CD14-positive monocyte (primary cell): ENCODE measurements at regions not wholly inside any gene's neighbourhood (a gene's known extent, or its start where the extent isn't known, plus 50 kb on each side); places are given as distances from the start of the nearest gene placed in this dataset.

Source experiments
- DNase-seq, 3 donors: peaks; one replicate each; pipeline ENCODE4 v3.0.0-alpha.2; 2011 to 2022
- H2AFZ ChIP-seq: 2 replicates; pipeline ENCODE4 v1.6.0; 2012; ENCODE audit warnings: mild to moderate bottlenecking, low read depth, low read length, inconsistent platforms; ENCODE audit not compliant: insufficient read depth, poor library complexity, severe bottlenecking
- H3K27ac ChIP-seq, 2 donors: 1 replicate in 1 of 2; 2 replicates in 1 of 2; pipeline ENCODE4 v1.5.1; 2012 to 2013; ENCODE audit warnings: low read length in 2 of 2, control low read depth in 1 of 2, inconsistent platforms in 1 of 2, low read depth in 1 of 2, mild to moderate bottlenecking in 1 of 2
- H3K27me3 ChIP-seq, 2 donors: one replicate each; pipeline versions ENCODE4 v1.6.0 to v1.6.1; 2011 to 2013; ENCODE audit warnings: low read length in 2 of 2; ENCODE audit not compliant: control insufficient read depth in 2 of 2, insufficient read depth in 2 of 2
- H3K36me3 ChIP-seq, 2 donors: replicated peaks in 1 of 2; 1 replicate in 1 of 2; 2 replicates in 1 of 2; pipeline versions ENCODE4 v1.5.1 to v1.6.1; 2012 to 2013; ENCODE audit warnings: low read length in 2 of 2, control low read depth in 1 of 2, inconsistent platforms in 1 of 2, mild to moderate bottlenecking in 1 of 2; ENCODE audit not compliant: insufficient read depth in 2 of 2, control insufficient read depth in 1 of 2
- H3K4me1 ChIP-seq, 2 donors: 1 replicate in 1 of 2; 2 replicates in 1 of 2; pipeline versions ENCODE4 v1.5.1 to v1.6.1; 2012 to 2013; ENCODE audit warnings: low read length in 2 of 2, control low read depth in 1 of 2, inconsistent platforms in 1 of 2, mild to moderate bottlenecking in 1 of 2, moderate library complexity in 1 of 2; ENCODE audit not compliant: insufficient read depth in 2 of 2, control insufficient read depth in 1 of 2
- H3K4me2 ChIP-seq: replicated peaks from 2 replicates; pipeline ENCODE3; 2012; ENCODE audit warnings: low read length, moderate library complexity, mild to moderate bottlenecking; ENCODE audit not compliant: poor library complexity, severe bottlenecking; ENCODE audit errors: extremely low read depth
- H3K4me3 ChIP-seq, 3 experiments: fragments of 200-600 bp in 1 of 3; sonication (generic) in 1 of 3; replicated peaks in 1 of 3; 1 replicate in 2 of 3; 2 replicates in 1 of 3; pipeline ENCODE4 v1.5.1; 2011 to 2013; ENCODE audit warnings: low read length in 3 of 3, mild to moderate bottlenecking in 3 of 3, control low read depth in 2 of 3, low read depth in 2 of 3, inconsistent platforms in 1 of 3, moderate library complexity in 1 of 3
- H3K79me2 ChIP-seq: 2 replicates; pipeline ENCODE4 v1.6.0; 2012; ENCODE audit warnings: mild to moderate bottlenecking, control low read depth, inconsistent platforms, low read length, moderate library complexity; ENCODE audit not compliant: insufficient read depth
- H3K9ac ChIP-seq: 2 replicates; pipeline ENCODE4 v1.6.0; 2017; ENCODE audit warnings: low read length, mild to moderate bottlenecking; ENCODE audit not compliant: insufficient read depth, poor library complexity, severe bottlenecking
- H3K9me3 ChIP-seq, 2 donors: replicated peaks in 1 of 2; 1 replicate in 1 of 2; 2 replicates in 1 of 2; pipeline versions ENCODE4 v1.5.1 to v1.6.1; 2012 to 2013; ENCODE audit warnings: low read length in 2 of 2, control low read depth in 1 of 2; ENCODE audit not compliant: control insufficient read depth in 1 of 2, insufficient read depth in 1 of 2
- H4K20me1 ChIP-seq: 2 replicates; pipeline ENCODE4 v1.6.0; 2012; ENCODE audit warnings: mild to moderate bottlenecking, low read length, control low read depth, moderate library complexity; ENCODE audit not compliant: insufficient read depth
- H3K27ac Mint-ChIP-seq, 7 donors: one replicate each; pipeline ENCODE4 v1.8.0; 2020; ENCODE audit warnings: mild to moderate bottlenecking in 7 of 7, mixed read lengths in 7 of 7, moderate library complexity in 6 of 7, inconsistent platforms in 2 of 7
- H3K27me3 Mint-ChIP-seq, 3 donors: one replicate each; pipeline ENCODE4 v1.8.0; 2021 to 2022; ENCODE audit warnings: low read depth in 3 of 3, mild to moderate bottlenecking in 3 of 3, mixed read lengths in 3 of 3, moderate library complexity in 3 of 3, inconsistent platforms in 1 of 3
- H3K36me3 Mint-ChIP-seq, 2 donors: one replicate each; pipeline ENCODE4 v1.8.0; 2020; ENCODE audit warnings: mixed read lengths in 2 of 2, inconsistent platforms in 1 of 2, mild to moderate bottlenecking in 1 of 2
- H3K4me1 Mint-ChIP-seq: one replicate; pipeline ENCODE4 v1.8.0; 2020; ENCODE audit warnings: mild to moderate bottlenecking, mixed read lengths
- H3K4me3 Mint-ChIP-seq, 2 donors: one replicate each; pipeline ENCODE4 v1.8.0; 2020; ENCODE audit warnings: mild to moderate bottlenecking in 2 of 2, mixed read lengths in 2 of 2, moderate library complexity in 1 of 2
- H3K9me3 Mint-ChIP-seq, 7 donors: one replicate each; pipeline ENCODE4 v1.8.0; 2020 to 2022; ENCODE audit warnings: mixed read lengths in 7 of 7, mild to moderate bottlenecking in 6 of 7, moderate library complexity in 6 of 7, inconsistent platforms in 2 of 7
- WGBS: methylation state at CpG from one replicate; pipeline ENCODE4 v1.1.5; 2013; ENCODE audit warnings: missing lambda C conversion rate; ENCODE audit not compliant: insufficient coverage; 5-methylcytosine and 5-hydroxymethylcytosine counted together
- intact Hi-C, 2 donors: fragments of 100-400 bp; cut with micrococcal nuclease; formaldehyde crosslinking; loops; one replicate each; pipeline versions ENCODE4 v1.15.0 to v1.15.1; 2023
- TF ChIP-seq, protein P1 (sequence below): fragments of 200-600 bp; IDR thresholded peaks from one replicate; pipeline ENCODE4 v1.8.0; 2022; ENCODE audit warnings: antibody characterized with exemption, mild to moderate bottlenecking

DNA sequence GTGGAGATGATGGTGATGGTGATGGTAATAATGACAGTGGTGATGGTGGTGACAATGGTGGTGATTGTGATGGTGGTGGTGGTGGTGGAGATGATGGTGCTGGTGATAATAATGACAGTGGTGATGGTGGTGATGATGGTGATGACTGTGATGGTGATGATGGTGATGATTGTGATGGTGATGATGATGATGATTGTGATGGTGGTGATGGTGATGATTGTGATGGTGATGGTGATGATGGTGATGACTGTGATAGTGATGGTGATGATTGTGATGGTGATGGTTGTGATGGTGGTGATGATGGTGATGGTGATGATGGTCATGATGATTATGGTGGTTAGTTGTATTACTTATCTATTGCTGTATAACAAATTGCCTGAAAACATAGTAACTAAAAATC is 108.9 kb upstream of the NKX1-1 start:
- Histone ChIP-seq H3K27me3 (peaks cover 0 to 11% of the 10 kb centered on the region in 2 donors), H4K20me1 (no peaks in the 10 kb centered on the region), H3K27ac (no peak overlapping the region), H3K9me3 (peaks cover 0 to 4% of the 10 kb centered on the region in 2 donors), H3K4me1 (peaks cover 0 to 6% of the 10 kb centered on the region in 2 donors), H3K9ac (no peak overlapping the region), H3K36me3 (no peaks in the 10 kb centered on the region), H3K4me3 (no peak overlapping the region), H3K4me2 (no peak overlapping the region), H3K79me2 (no peaks in the 10 kb centered on the region), H2AFZ (no peak overlapping the region)
- intact Hi-C loops, result no loop called here
- Mint-ChIP-seq H3K27ac (no peak overlapping the region), H3K36me3 (no peaks in the 10 kb centered on the region), H3K27me3 (peaks cover 5 to 24% (median 10%) of the 10 kb centered on the region in 3 donors), H3K4me1 (no peaks in the 10 kb centered on the region), H3K4me3 (no peak overlapping the region), H3K9me3 (peaks cover 0 to 4% (median 0%) of the 10 kb centered on the region in 7 donors)
- no peak for DNase-seq
- TF ChIP-seq, protein P1, sequence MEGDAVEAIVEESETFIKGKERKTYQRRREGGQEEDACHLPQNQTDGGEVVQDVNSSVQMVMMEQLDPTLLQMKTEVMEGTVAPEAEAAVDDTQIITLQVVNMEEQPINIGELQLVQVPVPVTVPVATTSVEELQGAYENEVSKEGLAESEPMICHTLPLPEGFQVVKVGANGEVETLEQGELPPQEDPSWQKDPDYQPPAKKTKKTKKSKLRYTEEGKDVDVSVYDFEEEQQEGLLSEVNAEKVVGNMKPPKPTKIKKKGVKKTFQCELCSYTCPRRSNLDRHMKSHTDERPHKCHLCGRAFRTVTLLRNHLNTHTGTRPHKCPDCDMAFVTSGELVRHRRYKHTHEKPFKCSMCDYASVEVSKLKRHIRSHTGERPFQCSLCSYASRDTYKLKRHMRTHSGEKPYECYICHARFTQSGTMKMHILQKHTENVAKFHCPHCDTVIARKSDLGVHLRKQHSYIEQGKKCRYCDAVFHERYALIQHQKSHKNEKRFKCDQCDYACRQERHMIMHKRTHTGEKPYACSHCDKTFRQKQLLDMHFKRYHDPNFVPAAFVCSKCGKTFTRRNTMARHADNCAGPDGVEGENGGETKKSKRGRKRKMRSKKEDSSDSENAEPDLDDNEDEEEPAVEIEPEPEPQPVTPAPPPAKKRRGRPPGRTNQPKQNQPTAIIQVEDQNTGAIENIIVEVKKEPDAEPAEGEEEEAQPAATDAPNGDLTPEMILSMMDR, result no peak

DNA sequence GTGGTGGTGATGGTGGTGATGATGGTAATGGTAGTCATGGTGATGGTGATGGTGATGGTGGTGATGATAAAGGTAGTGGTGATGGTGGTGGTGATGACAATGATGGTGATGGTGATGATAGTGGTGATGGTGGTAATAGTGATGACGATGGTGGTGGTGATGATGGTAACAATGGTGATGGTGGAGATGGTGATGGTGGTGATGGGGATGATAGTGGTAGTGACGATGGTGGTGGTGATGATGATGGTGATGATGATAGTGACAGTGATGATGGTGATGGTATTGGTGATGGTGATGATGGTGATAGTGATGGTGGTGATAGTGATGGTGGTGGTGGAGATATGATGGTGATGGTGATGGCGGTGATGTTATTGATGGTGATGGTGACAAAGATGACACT is 108.4 kb upstream of the NKX1-1 start:
- Mint-ChIP-seq H3K27ac (no peak overlapping the region), H3K9me3 (peaks cover 0 to 4% (median 0%) of the 10 kb centered on the region in 7 donors), H3K4me1 (no peaks in the 10 kb centered on the region), H3K27me3 (peaks cover 0 to 25% (median 10%) of the 10 kb centered on the region in 3 donors), H3K36me3 (no peaks in the 10 kb centered on the region), H3K4me3 (no peak overlapping the region)
- TF ChIP-seq, protein P1, result no peak
- Histone ChIP-seq H3K4me3 (no peak overlapping the region), H4K20me1 (no peaks in the 10 kb centered on the region), H3K79me2 (no peaks in the 10 kb centered on the region), H3K27ac (no peak overlapping the region), H3K9ac (no peak overlapping the region), H3K36me3 (no peaks in the 10 kb centered on the region), H2AFZ (no peak overlapping the region), H3K27me3 (peaks cover 0 to 11% of the 10 kb centered on the region in 2 donors), H3K9me3 (peaks cover 0 to 4% of the 10 kb centered on the region in 2 donors), H3K4me2 (no peak overlapping the region), H3K4me1 (peaks cover 0 to 6% of the 10 kb centered on the region in 2 donors)
- WGBS, result 69% methylated on average over 3 of the region's 3 CpGs
- intact Hi-C loops, result no loop called here
- DNase-seq, result no peak
